ENCODE measurements at regions not wholly inside any gene's neighbourhood (a gene's known extent, or its start where the extent isn't known, plus 50 kb on each side); places are given as distances from the start of the nearest gene placed in this dataset.

GRCh38 chr20:63057171-63058117, 50.7 kb upstream of the BHLHE23 start (continued):
- no peak for TF ChIP-seq ZHX1 (conservative IDR thresholded peaks at IDR 0.05; ENCODE audit: low read length)
- peak; percentile 64; the same call in 1 of the 2 replicates for TF ChIP-seq ZNF512 (tag; IDR thresholded peaks at IDR 0.05)
- TF ChIP-seq KDM1A (IDR thresholded peaks at IDR 0.05) = peak in 1 of 2 experiments; percentile 15; a peak in 1 of 4 replicates
- peak; percentile 48; the same call in 1 of the 2 replicates for TF ChIP-seq ZFP91 (CRISPR knock-in tag; IDR thresholded peaks at IDR 0.05)
- TF ChIP-seq ADNP (tag; IDR thresholded peaks at IDR 0.05) = peak; percentile 88
- TF ChIP-seq TSC22D4 (tag; IDR thresholded peaks at IDR 0.05) = peak; percentile 34; the same call in 1 of the 2 replicates

Data from K562 (cell line).